H9 (cell line): ENCODE measurements at regions not wholly inside any gene's neighbourhood (a gene's known extent, or its start where the extent isn't known, plus 50 kb on each side); places are given as distances from the start of the nearest gene placed in this dataset.

ENCODE experiments used
- DNase-seq: peaks from one replicate; pipeline ENCODE4 v3.0.0-alpha.2; 2017
- H2AFZ ChIP-seq: one replicate; pipeline ENCODE4 v1.6.1; 2013; ENCODE audit warnings: mild to moderate bottlenecking, low read length, control low read depth, moderate library complexity
- H2AK5ac ChIP-seq: 2 replicates; pipeline ENCODE4 v1.6.1; 2013; ENCODE audit warnings: low read length, control low read depth, mixed read lengths; ENCODE audit not compliant: insufficient read length
- H2BK120ac ChIP-seq: one replicate; pipeline ENCODE4 v1.6.1; 2013; ENCODE audit warnings: low read depth, mild to moderate bottlenecking, low read length, control low read depth, inconsistent platforms; ENCODE audit not compliant: poor library complexity, severe bottlenecking
- H2BK12ac ChIP-seq: 2 replicates; pipeline ENCODE4 v1.6.1; 2013; ENCODE audit warnings: low read length, control low read depth, mixed read lengths, low read depth; ENCODE audit not compliant: insufficient read length
- H2BK15ac ChIP-seq: 2 replicates; pipeline ENCODE4 v1.6.1; 2013; ENCODE audit warnings: low read depth, low read length, control low read depth
- H2BK20ac ChIP-seq: one replicate; pipeline ENCODE4 v1.6.1; 2013; ENCODE audit warnings: low read depth, mild to moderate bottlenecking, low read length, control low read depth, inconsistent platforms; ENCODE audit not compliant: poor library complexity, severe bottlenecking
- H2BK5ac ChIP-seq: 2 replicates; pipeline ENCODE4 v1.6.1; 2013; ENCODE audit warnings: low read length, control low read depth, mixed read lengths; ENCODE audit not compliant: insufficient read length
- H3K14ac ChIP-seq: 2 replicates; pipeline ENCODE4 v1.6.1; 2013; ENCODE audit warnings: low read length, control low read depth; ENCODE audit not compliant: insufficient read depth
- H3K18ac ChIP-seq: 2 replicates; pipeline ENCODE4 v1.6.1; 2013; ENCODE audit warnings: low read depth, mild to moderate bottlenecking, mixed read lengths, low read length, control low read depth; ENCODE audit not compliant: insufficient read length
- H3K23ac ChIP-seq: 2 replicates; pipeline ENCODE4 v1.6.1; 2013; ENCODE audit warnings: low read length, control low read depth, mixed read lengths, low read depth; ENCODE audit not compliant: insufficient read length
- H3K23me2 ChIP-seq: 2 replicates; pipeline ENCODE4 v1.6.1; 2013; ENCODE audit warnings: low read depth, mild to moderate bottlenecking, mixed read lengths, low read length, control low read depth; ENCODE audit not compliant: insufficient read length, poor library complexity, severe bottlenecking
- H3K27ac ChIP-seq: 2 replicates; pipeline ENCODE4 v1.5.1; 2013; ENCODE audit warnings: low read length, control low read depth, mixed read lengths, low read depth; ENCODE audit not compliant: insufficient read length
- H3K27me3 ChIP-seq: 2 replicates; pipeline ENCODE4 v1.6.1; 2013; ENCODE audit warnings: low read length, control low read depth, inconsistent platforms; ENCODE audit not compliant: insufficient read depth
- H3K4ac ChIP-seq: 2 replicates; pipeline ENCODE4 v1.6.1; 2013; ENCODE audit warnings: low read depth, mild to moderate bottlenecking, control low read depth, inconsistent platforms, low read length, moderate library complexity
- H3K4me1 ChIP-seq: 2 replicates; pipeline ENCODE4 v1.6.1; 2013; ENCODE audit warnings: low read length, control low read depth, inconsistent platforms; ENCODE audit not compliant: insufficient read depth
- H3K4me2 ChIP-seq: 2 replicates; pipeline ENCODE4 v1.6.1; 2013; ENCODE audit warnings: low read length, control low read depth, mixed read lengths; ENCODE audit not compliant: insufficient read length, insufficient read depth
- H3K56ac ChIP-seq: 2 replicates; pipeline ENCODE4 v1.6.1; 2013; ENCODE audit warnings: low read depth, mild to moderate bottlenecking, mixed read lengths, low read length, control low read depth; ENCODE audit not compliant: insufficient read length
- H3K79me1 ChIP-seq: 2 replicates; pipeline ENCODE4 v1.6.1; 2013; ENCODE audit warnings: low read depth, mild to moderate bottlenecking, moderate library complexity, low read length, control low read depth, inconsistent platforms; ENCODE audit not compliant: insufficient read depth, poor library complexity, severe bottlenecking
- H3K79me2 ChIP-seq: 2 replicates; pipeline ENCODE4 v1.6.1; 2013; ENCODE audit warnings: low read length, control low read depth, inconsistent platforms; ENCODE audit not compliant: insufficient read depth
- H3K9ac ChIP-seq: 2 replicates; pipeline ENCODE4 v1.6.1; 2013; ENCODE audit warnings: low read length, control low read depth, mixed read lengths; ENCODE audit not compliant: insufficient read length; ENCODE audit errors: extremely low read depth
- H3K9me3 ChIP-seq: one replicate; pipeline ENCODE4 v1.6.1; 2013; ENCODE audit warnings: low read depth, low read length, inconsistent platforms; ENCODE audit not compliant: control insufficient read depth
- H3T11ph ChIP-seq: one replicate; pipeline ENCODE4 v1.6.1; 2013; ENCODE audit warnings: mild to moderate bottlenecking, low read length, control low read depth, inconsistent platforms
- H4K20me1 ChIP-seq: one replicate; pipeline ENCODE4 v1.6.1; 2013; ENCODE audit not compliant: control insufficient read depth, insufficient read length, insufficient read depth
- H4K5ac ChIP-seq: 2 replicates; pipeline ENCODE4 v1.6.1; 2013; ENCODE audit warnings: low read depth, mild to moderate bottlenecking, mixed read lengths, low read length, control low read depth; ENCODE audit not compliant: insufficient read length
- H4K8ac ChIP-seq: replicated peaks from 2 replicates; pipeline ENCODE4 v1.6.1; 2013; ENCODE audit warnings: low read length, control low read depth, mixed read lengths, low read depth; ENCODE audit not compliant: insufficient read length
- H4K91ac ChIP-seq: 2 replicates; pipeline ENCODE4 v1.6.1; 2013; ENCODE audit warnings: low read depth, mild to moderate bottlenecking, moderate library complexity, mixed read lengths, low read length, control low read depth; ENCODE audit not compliant: insufficient read length
- H3K27ac Mint-ChIP-seq, 3 experiments: 2 replicates in 2 of 3; 3 replicates in 1 of 3; pipeline ENCODE4 v1.8.0; 2020 to 2021; ENCODE audit warnings: mixed read lengths in 3 of 3, mild to moderate bottlenecking in 1 of 3, moderate library complexity in 1 of 3
- H3K27me3 Mint-ChIP-seq: 2 replicates; pipeline ENCODE4 v1.8.0; 2021; ENCODE audit warnings: low read depth, mild to moderate bottlenecking, moderate library complexity, mixed read lengths
- H3K36me3 Mint-ChIP-seq, 3 experiments: 2 replicates in 2 of 3; 3 replicates in 1 of 3; pipeline ENCODE4 v1.8.0; 2020 to 2021; ENCODE audit warnings: low read depth in 3 of 3, mixed read lengths in 3 of 3; ENCODE audit not compliant: insufficient read depth in 1 of 3
- H3K4me1 Mint-ChIP-seq, 2 experiments: 2 replicates each; pipeline ENCODE4 v1.8.0; 2020; ENCODE audit warnings: mixed read lengths in 2 of 2
- H3K4me3 Mint-ChIP-seq, 2 experiments: 2 replicates in 1 of 2; 3 replicates in 1 of 2; pipeline ENCODE4 v1.8.0; 2020 to 2021; ENCODE audit warnings: mild to moderate bottlenecking in 2 of 2, mixed read lengths in 2 of 2, moderate library complexity in 1 of 2
- H3K9me3 Mint-ChIP-seq, 2 experiments: 2 replicates in 1 of 2; 3 replicates in 1 of 2; pipeline ENCODE4 v1.8.0; 2020; ENCODE audit warnings: mild to moderate bottlenecking in 2 of 2, mixed read lengths in 2 of 2, moderate library complexity in 1 of 2
- CTCF ChIP-seq: fragments of 200-600 bp; sonication (generic); conservative IDR thresholded peaks from 3 replicates; pipeline ENCODE4 v1.8.0; 2021; ENCODE audit warnings: antibody characterized with exemption, mild to moderate bottlenecking
- WGBS: extraction: QIAGEN DNeasy Blood & Tissue Kit; methylation state at CpG from one replicate; pipeline ENCODE4 v1.1.7; 2013; ENCODE audit warnings: missing lambda C conversion rate, low lambda C conversion rate, mixed read lengths; ENCODE audit not compliant: insufficient read length; ENCODE audit errors: extremely low coverage; 5-methylcytosine and 5-hydroxymethylcytosine counted together

GRCh38 chr9:2270565-2270964 is 255.4 kb downstream of the SMARCA2 start:
- Histone ChIP-seq H2AK5ac (no peak overlapping the region), H3K4ac (no peak overlapping the region), H3K23ac (no peak overlapping the region), H3K18ac (no peak overlapping the region), H3K23me2 (no peaks in the 10 kb centered on the region), H4K91ac (no peak overlapping the region), H3K56ac (no peak overlapping the region), H3T11ph (no peak overlapping the region), H2AFZ (no peak overlapping the region), H3K27me3 (no peaks in the 10 kb centered on the region), H4K5ac (no peak overlapping the region), H2BK12ac (no peak overlapping the region), H3K4me1 (peaks cover 12% of the 10 kb centered on the region), H3K79me1 (peaks cover 2% of the 10 kb centered on the region), H2BK5ac (no peak overlapping the region), H3K9me3 (no peaks in the 10 kb centered on the region), H3K14ac (no peak overlapping the region), H4K8ac (no peak overlapping the region), H3K79me2 (no peaks in the 10 kb centered on the region), H3K4me2 (no peak overlapping the region), H2BK20ac (no peak overlapping the region), H3K27ac (no peak overlapping the region), H3K9ac (no peak overlapping the region), H2BK120ac (no peak overlapping the region), H2BK15ac (no peak overlapping the region), H4K20me1 (no peaks in the 10 kb centered on the region)
- H3K4me3 Mint-ChIP-seq = no peak overlapping the region
- no peaks in the 10 kb centered on the region for H3K27me3 Mint-ChIP-seq
- H3K27ac Mint-ChIP-seq = no peak overlapping the region
- H3K36me3 Mint-ChIP-seq = peaks cover 0 to 5% (median 0%) of the 10 kb centered on the region in 3 experiments; a peak in 3 of 7 replicates
- peaks cover 25 to 30% of the 10 kb centered on the region in 2 experiments for H3K4me1 Mint-ChIP-seq
- H3K9me3 Mint-ChIP-seq = no peaks in the 10 kb centered on the region; a peak in 1 of 5 replicates
- TF ChIP-seq CTCF = no peak
- no CpG with 5 or more reads among the region's 5 CpGs for WGBS
- DNase-seq = no peak
